Jurkat, Clone E6-1 (cell line): ENCODE measurements at regions not wholly inside any gene's neighbourhood (a gene's known extent, or its start where the extent isn't known, plus 50 kb on each side); places are given as distances from the start of the nearest gene placed in this dataset.
"Not testable (repeated sequence)": the region's sequence is repeated elsewhere in the genome, so short reads cannot be mapped to it uniquely, and the experiment has no call there.

Experiments
- DNase-seq: peaks from one replicate; pipeline ENCODE4 v3.0.0-alpha.2; 2011; ENCODE audit warnings: low read depth, low spot score
- H3K4me3 ChIP-seq: 2 replicates; pipeline ENCODE4 v1.5.1; 2011; ENCODE audit warnings: mild to moderate bottlenecking, low read length, control low read depth, moderate library complexity

- not testable (repeated sequence) for DNase-seq
Measured at GRCh38 chrX:99988532-99988931, 421.5 kb downstream of the PCDH19 start.

GRCh38 chrX:99973572-99974226 is 436.4 kb downstream of the PCDH19 start:
- no peak overlapping the region for H3K4me3 ChIP-seq
- no peak for DNase-seq

More at GRCh38 chrX:99988532-99988931, 421.5 kb downstream of the PCDH19 start:
- H3K4me3 ChIP-seq, result not testable (repeated sequence)

DNA sequence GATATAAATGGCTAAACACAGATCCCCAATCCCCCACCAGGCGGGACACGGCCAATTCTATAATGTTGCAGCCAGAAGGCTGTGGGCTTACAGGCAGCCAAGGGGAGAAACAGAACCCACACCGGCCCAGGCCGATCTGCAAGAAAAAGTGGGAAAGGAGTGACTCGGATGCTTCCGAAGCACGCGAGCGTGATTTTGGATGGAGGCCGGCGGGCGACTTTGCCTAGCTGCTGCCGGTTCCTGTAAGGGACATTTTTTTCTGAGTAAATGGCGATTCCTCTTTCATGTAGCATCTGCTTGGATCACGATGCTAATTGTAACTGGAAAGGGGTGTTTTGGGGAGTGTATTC is 470.2 kb downstream of the PCDH19 start:
- DNase-seq, result no peak
- no peak overlapping the region for H3K4me3 ChIP-seq

DNA sequence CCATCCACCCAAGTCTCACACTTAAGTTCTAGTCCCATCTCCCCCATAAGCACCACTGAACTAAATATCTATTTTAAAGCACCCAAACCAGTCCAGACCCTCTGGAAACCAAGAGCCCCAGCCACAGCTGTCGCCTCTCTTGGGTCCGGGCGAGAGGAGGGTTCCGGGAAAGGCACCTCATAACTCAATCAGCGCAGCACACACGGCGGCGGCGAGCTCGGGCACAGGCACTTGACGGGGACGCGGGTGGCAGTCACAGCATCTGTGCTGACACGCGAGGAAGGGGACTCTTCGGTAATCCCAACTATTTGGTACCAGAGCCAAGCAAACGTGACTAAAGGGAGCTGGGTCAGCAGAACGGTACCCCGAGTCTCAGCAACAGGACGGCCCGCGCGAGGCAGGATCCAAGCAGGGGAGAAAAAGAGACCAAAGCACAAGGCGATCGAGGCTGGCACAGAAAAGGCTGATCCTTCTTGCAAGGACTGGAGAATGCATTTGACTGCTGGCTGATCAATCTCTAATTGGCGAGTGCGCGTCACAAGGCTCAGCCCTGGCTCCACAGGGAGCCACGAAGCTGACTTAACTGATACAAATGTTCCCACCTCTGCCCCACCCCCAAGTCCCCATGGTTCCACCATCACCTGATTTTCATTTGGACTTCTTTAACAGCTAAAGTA is 470.7 kb downstream of the PCDH19 start:
- not testable (repeated sequence) for DNase-seq, H3K4me3 ChIP-seq

DNA sequence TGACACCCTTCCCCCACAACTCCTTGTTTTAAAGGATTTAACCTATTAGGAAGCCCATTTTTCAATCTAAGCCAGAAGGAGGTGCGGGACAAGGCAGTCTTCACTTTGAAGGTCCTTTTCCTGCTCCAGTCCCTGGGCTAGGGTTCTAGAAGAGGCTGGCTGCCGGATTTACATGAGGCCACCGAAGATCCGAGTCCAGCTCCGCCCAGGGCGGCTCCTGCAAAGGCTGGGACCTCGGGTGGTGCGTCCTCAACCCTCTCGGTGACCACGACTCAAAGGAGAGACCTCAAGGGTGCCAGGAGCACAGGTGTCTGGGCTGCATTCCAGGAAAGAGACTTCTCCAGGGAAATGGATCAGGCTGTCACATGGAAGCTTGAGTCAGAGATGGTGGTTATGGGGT is 471.6 kb downstream of the PCDH19 start:
- H3K4me3 ChIP-seq, result no peak overlapping the region
- no peak for DNase-seq

DNA sequence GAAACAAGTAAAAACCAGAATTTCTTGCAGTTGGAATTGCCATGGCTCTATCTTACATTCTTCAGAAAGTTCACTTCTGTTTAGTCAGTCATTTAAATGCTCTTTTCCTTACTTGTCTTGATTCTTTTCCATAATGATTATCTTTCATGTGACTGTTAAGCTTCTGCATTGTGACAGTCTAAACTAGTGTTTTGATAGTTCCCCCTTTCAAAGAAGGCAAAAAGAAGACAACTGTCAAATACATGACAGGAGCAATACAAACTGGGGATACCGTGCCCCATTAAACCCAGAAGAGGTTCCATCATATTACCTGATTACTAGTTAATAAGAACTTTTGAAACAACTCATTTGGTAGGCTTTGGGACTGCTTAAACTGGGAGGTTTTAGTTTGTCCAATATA is 476.2 kb downstream of the PCDH19 start:
- DNase-seq, result no peak
- H3K4me3 ChIP-seq, result no peak overlapping the region

DNA sequence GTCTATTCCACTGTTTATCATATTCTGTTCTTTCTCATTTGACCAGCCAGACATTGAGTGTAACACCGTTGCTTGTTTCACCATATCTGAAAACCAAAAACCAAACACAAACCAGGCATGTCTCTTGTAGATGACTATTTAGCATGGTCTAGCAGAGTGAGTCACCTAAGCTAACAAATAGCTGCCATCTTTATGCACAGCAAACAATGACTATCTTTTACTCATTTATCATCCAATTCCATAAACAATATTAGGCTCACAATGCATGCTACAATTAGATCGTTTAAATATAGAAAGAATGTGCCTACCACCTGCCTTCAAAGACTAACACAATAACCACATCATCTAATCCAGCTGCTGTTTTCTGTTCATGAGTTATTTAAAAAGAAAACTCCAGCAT is 495.4 kb downstream of the PCDH19 start:
- no peak for DNase-seq

DNA sequence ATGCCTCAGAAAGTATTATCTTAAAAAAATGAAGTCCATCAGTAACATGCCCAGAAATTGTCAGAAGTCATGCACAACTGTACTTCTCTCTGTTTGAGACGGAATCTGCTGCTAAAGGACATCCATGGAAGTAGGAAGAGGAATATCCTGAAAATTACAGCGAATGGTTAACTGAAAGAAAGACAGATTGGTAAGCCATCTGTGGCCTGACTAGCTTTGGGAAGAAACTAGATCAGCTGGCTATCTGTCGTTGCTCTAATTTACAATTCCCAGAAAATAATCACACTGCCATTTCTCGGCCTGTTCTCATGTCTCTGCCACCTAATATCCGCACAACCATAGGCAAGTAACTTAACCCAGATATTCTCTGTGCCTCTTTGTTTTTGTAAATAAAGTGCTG is 496.5 kb downstream of the PCDH19 start:
- no peak for DNase-seq
- no peak overlapping the region for H3K4me3 ChIP-seq

More for the DNA sequence above, 495.4 kb downstream of the PCDH19 start:
- no peak overlapping the region for H3K4me3 ChIP-seq

GRCh38 chrX:99909946-99910345 is 500.1 kb downstream of the PCDH19 start:
- no peak for DNase-seq
- H3K4me3 ChIP-seq, result no peak overlapping the region

DNA sequence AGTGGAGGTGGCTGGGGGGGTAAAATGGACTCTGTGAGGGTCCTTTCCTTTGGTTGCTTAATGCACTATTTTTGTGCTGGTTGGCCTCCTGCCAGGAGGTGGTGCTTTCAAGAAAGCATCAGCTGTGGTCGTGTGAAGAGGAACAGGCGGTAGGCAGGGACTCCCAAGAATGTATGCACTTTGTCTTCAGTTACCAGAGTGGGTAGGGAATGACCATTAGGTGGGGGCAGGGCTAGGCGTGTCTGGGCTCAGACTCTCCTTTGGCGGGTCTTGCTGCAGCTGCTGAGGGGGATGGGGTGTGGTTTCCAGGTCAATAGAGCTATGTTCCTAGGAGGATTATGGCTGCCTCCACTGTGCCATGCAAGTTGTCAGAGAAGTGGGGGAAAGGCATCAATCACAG is 509.0 kb downstream of the PCDH19 start:
- no peak overlapping the region for H3K4me3 ChIP-seq
- no peak for DNase-seq

DNA sequence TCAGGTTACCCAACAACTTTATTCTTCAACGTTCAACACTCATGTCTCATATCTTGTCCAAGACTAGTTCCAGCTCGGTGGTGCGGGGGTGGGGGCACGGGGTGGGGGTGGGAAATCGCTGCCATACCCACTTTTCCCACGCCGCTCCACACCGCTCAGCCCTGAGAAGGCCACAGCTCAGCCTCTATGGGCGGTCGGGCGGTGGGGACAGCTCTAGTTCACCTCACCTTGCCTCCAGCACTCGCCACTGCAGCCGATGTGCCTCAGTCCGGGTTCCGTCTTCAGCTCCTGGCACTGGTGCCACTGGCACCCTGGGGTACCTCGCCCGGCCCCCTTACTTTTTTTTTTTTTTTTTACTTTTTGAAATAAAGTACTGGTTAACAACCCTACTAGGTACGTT is 522.2 kb downstream of the PCDH19 start:
- no peak for DNase-seq
- no peak overlapping the region for H3K4me3 ChIP-seq

- peak; percentile 0 for DNase-seq
- H3K4me3 ChIP-seq, result no peak overlapping the region
Measured at GRCh38 chrX:99857455-99857854, 552.6 kb downstream of the PCDH19 start.

- no peak for DNase-seq
- H3K4me3 ChIP-seq, result no peak overlapping the region
Measured at GRCh38 chrX:99833821-99834220, 576.3 kb downstream of the PCDH19 start.

- no peak overlapping the region for H3K4me3 ChIP-seq
- DNase-seq, result no peak
Measured at GRCh38 chrX:99820197-99820596, 589.9 kb downstream of the PCDH19 start.

GRCh38 chrX:99800016-99800415 is 610.1 kb downstream of the PCDH19 start:
- H3K4me3 ChIP-seq, result no peak overlapping the region
- DNase-seq, result no peak

DNA sequence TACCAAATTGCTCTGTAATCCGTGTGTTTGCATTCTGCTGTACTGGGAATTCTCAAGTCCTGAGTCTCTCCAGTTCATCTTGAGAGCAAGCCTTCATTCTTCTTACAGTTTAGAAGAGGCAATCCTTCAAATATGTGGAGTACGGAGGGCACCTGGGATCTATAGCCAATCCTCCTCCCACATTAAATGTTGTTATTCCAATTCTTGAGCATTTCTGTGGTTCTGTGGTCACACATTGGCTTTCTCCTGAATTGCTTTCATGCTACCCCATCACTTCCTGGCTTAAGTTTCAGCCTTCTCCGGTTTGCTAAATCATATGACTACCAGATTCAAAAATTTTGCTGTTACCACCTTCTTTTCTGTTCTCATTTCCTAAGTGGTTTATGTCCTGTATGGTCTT is 611.1 kb downstream of the PCDH19 start:
- no peak for DNase-seq
- H3K4me3 ChIP-seq, result no peak overlapping the region

GRCh38 chrX:99795495-99795894 is 614.6 kb downstream of the PCDH19 start:
- no peak for DNase-seq
- no peak overlapping the region for H3K4me3 ChIP-seq

DNA sequence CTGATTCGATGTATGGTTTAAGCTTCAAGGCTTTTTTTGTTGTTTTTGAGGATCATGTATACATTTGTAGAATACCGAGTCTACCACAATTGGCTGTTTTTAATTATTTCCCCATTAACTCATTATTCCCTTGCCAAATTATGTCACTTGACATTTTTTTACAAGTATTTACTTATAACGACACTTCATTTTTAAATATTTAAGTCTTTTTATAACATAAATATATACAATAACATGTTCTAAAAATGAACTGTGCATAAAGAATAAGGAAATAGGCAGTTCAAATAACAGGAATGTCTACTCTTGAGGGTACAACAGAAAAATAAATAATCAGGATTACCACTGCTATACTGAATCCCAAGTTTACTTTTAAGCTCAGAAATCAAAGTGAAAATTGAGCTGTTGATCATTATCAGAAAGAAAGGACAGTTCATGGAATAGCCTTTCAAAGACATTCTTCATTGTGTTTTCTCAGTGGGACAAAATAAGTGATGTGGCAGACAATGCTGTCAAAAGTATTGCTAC is 627.5 kb downstream of the PCDH19 start:
- no peak for DNase-seq
- no peak overlapping the region for H3K4me3 ChIP-seq

GRCh38 chrX:99777912-99778311 is 632.2 kb downstream of the PCDH19 start:
- no peak overlapping the region for H3K4me3 ChIP-seq
- DNase-seq, result no peak

GRCh38 chrX:99761731-99762130 is 648.3 kb downstream of the PCDH19 start:
- DNase-seq, result no peak
- H3K4me3 ChIP-seq, result no peak overlapping the region

GRCh38 chrX:99752776-99753175 is 657.3 kb downstream of the PCDH19 start:
- no peak for DNase-seq
- H3K4me3 ChIP-seq, result no peak overlapping the region
